H1 (cell line): ENCODE measurements at regions not wholly inside any gene's neighbourhood (a gene's known extent, or its start where the extent isn't known, plus 50 kb on each side); places are given as distances from the start of the nearest gene placed in this dataset.

Source experiments
- RXRA ChIP-seq: IDR thresholded peaks from 2 replicates; pipeline ENCODE4 v1.6.1; 2011; ENCODE audit warnings: low read depth, mild to moderate bottlenecking, low read length, moderate library complexity; ENCODE audit not compliant: insufficient read depth
- TF ChIP-seq, protein P1 (sequence below), 3 experiments: IDR thresholded peaks; 1 replicate in 2 of 3; 2 replicates in 1 of 3; pipeline versions ENCODE4 v1.5.1 to v1.6.1; 2011; ENCODE audit warnings: low read length in 3 of 3, mild to moderate bottlenecking in 3 of 3, inconsistent platforms in 2 of 3, low read depth in 1 of 3, moderate library complexity in 1 of 3; ENCODE audit not compliant: insufficient read depth in 1 of 3; ENCODE audit errors: control extremely low read depth in 1 of 3

DNA sequence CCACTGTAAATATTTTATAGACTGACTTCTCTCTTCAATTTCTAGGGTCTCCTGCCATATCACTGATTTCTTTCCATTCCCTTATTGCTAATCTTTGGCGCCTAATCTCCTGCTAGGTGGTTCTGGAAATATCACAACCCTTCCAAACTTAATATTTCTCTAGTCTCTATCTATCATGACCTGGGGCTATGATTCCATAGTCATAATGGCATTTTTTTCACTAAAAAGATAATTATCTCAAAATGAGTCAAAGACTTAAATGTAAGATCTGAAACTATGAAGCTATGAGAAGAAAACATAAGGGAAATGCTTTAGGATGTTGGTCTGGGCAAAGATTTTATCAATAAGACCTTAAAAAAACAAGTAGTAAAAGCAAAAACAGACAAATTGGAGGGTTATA is 74.2 kb downstream of the LEPR start:
- TF ChIP-seq RXRA = no peak
- TF ChIP-seq, protein P1, sequence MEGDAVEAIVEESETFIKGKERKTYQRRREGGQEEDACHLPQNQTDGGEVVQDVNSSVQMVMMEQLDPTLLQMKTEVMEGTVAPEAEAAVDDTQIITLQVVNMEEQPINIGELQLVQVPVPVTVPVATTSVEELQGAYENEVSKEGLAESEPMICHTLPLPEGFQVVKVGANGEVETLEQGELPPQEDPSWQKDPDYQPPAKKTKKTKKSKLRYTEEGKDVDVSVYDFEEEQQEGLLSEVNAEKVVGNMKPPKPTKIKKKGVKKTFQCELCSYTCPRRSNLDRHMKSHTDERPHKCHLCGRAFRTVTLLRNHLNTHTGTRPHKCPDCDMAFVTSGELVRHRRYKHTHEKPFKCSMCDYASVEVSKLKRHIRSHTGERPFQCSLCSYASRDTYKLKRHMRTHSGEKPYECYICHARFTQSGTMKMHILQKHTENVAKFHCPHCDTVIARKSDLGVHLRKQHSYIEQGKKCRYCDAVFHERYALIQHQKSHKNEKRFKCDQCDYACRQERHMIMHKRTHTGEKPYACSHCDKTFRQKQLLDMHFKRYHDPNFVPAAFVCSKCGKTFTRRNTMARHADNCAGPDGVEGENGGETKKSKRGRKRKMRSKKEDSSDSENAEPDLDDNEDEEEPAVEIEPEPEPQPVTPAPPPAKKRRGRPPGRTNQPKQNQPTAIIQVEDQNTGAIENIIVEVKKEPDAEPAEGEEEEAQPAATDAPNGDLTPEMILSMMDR (IDR thresholded peaks at IDR 0.05; ENCODE audit: control extremely low read depth in 1 of 3, insufficient read depth in 1 of 3, low read depth in 1 of 3, low read length in 3 of 3) = no peak
